Endothelial cell of umbilical vein (primary cell): ENCODE measurements at regions not wholly inside any gene's neighbourhood (a gene's known extent, or its start where the extent isn't known, plus 50 kb on each side); places are given as distances from the start of the nearest gene placed in this dataset.

Source experiments
- EZH2 ChIP-seq: IDR thresholded peaks from 2 replicates; pipeline ENCODE4 v1.6.1; 2012; ENCODE audit warnings: borderline replicate concordance, low read depth, mild to moderate bottlenecking, moderate library complexity, low read length, inconsistent platforms; ENCODE audit not compliant: severe bottlenecking
- FOS ChIP-seq: IDR thresholded peaks from 2 replicates; pipeline ENCODE4 v1.6.1; 2011; ENCODE audit warnings: mild to moderate bottlenecking, low read length, moderate library complexity, borderline replicate concordance; ENCODE audit not compliant: insufficient read depth
- JUN ChIP-seq: IDR thresholded peaks from 2 replicates; pipeline ENCODE4 v1.6.1; 2011; ENCODE audit warnings: borderline replicate concordance, low read depth; ENCODE audit not compliant: insufficient read length, insufficient read depth
- POLR2A ChIP-seq: IDR thresholded peaks from 2 replicates; pipeline ENCODE4 v1.6.1; 2012; ENCODE audit warnings: low read depth, mild to moderate bottlenecking, control low read depth, low read length
- POLR2AphosphoS5 ChIP-seq: IDR thresholded peaks from 2 replicates; pipeline ENCODE4 v1.6.1; 2012; ENCODE audit warnings: low read depth, mild to moderate bottlenecking, control low read depth, low read length, moderate library complexity; ENCODE audit not compliant: insufficient read depth
- TF ChIP-seq, protein P1 (sequence below), 2 donors: IDR thresholded peaks; 1 replicate in 1 of 2; 2 replicates in 1 of 2; pipeline ENCODE4 v1.5.1; 2011; ENCODE audit warnings: low read length in 2 of 2, mild to moderate bottlenecking in 2 of 2, moderate library complexity in 2 of 2, control low read depth in 1 of 2, inconsistent platforms in 1 of 2, low read depth in 1 of 2; ENCODE audit not compliant: insufficient read depth in 1 of 2; ENCODE audit errors: extremely low read depth in 1 of 2
- TF ChIP-seq, protein P2 (sequence below): IDR thresholded peaks from 2 replicates; pipeline ENCODE4 v1.6.1; 2011; ENCODE audit not compliant: insufficient read depth, insufficient read length

DNA sequence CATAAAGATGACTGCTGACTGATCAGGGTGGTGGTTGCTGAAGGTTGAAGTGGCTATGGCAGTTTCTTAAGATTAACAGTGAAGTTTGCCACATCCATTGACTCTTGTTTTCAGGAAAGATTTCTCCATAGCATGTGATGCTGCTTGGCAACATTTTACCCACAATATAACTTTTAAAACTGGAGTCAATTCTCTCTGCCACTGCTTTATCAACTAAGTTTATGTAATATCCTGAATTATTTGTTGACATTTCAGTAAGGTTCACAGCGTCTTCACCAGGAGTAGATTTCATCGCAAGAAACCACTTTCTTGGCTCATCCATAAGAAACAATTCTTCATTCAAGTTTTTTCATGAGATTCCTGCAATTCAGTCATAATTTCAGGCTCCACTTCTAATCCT is 166.5 kb upstream of the SPRY1 start:
- TF ChIP-seq, protein P1, sequence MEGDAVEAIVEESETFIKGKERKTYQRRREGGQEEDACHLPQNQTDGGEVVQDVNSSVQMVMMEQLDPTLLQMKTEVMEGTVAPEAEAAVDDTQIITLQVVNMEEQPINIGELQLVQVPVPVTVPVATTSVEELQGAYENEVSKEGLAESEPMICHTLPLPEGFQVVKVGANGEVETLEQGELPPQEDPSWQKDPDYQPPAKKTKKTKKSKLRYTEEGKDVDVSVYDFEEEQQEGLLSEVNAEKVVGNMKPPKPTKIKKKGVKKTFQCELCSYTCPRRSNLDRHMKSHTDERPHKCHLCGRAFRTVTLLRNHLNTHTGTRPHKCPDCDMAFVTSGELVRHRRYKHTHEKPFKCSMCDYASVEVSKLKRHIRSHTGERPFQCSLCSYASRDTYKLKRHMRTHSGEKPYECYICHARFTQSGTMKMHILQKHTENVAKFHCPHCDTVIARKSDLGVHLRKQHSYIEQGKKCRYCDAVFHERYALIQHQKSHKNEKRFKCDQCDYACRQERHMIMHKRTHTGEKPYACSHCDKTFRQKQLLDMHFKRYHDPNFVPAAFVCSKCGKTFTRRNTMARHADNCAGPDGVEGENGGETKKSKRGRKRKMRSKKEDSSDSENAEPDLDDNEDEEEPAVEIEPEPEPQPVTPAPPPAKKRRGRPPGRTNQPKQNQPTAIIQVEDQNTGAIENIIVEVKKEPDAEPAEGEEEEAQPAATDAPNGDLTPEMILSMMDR (IDR thresholded peaks at IDR 0.05; ENCODE audit: extremely low read depth in 1 of 2, insufficient read depth in 1 of 2, low read depth in 1 of 2, low read length in 2 of 2), result no peak
- no peak for TF ChIP-seq EZH2
- TF ChIP-seq POLR2A, result no peak
- no peak for TF ChIP-seq POLR2AphosphoS5
- TF ChIP-seq, protein P2, sequence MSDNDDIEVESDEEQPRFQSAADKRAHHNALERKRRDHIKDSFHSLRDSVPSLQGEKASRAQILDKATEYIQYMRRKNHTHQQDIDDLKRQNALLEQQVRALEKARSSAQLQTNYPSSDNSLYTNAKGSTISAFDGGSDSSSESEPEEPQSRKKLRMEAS, result no peak
- no peak for TF ChIP-seq FOS
- TF ChIP-seq JUN, result no peak
